MV-4-11 (cell line): ENCODE measurements at regions not wholly inside any gene's neighbourhood (a gene's known extent, or its start where the extent isn't known, plus 50 kb on each side); places are given as distances from the start of the nearest gene placed in this dataset.
"Not testable (repeated sequence)": the region's sequence is repeated elsewhere in the genome, so short reads cannot be mapped to it uniquely, and the experiment has no call there.

Experiments
- DNase-seq: peaks from one replicate; lab custom pipeline; 2025; lab: John Stamatoyannopoulos, UW

GRCh38 chr2:16068552-16068940, 128.2 kb downstream of the MYCN start:
- DNase-seq: no peak

- DNase-seq: no peak
Measured at GRCh38 chr2:16067866-16068551, 127.7 kb downstream of the MYCN start.

GRCh38 chr2:16067444-16067843, 127.1 kb downstream of the MYCN start:
- no peak for DNase-seq

- no peak for DNase-seq
Measured at GRCh38 chr2:16067037-16067406, 126.7 kb downstream of the MYCN start.

- DNase-seq: no peak
Measured at GRCh38 chr2:16066261-16067036, 126.1 kb downstream of the MYCN start.

- DNase-seq: not testable (repeated sequence)
Measured at GRCh38 chr2:16065272-16066069, 125.1 kb downstream of the MYCN start.

GRCh38 chr2:16064745-16065144, 124.4 kb downstream of the MYCN start:
- no peak for DNase-seq

- no peak for DNase-seq
Measured at GRCh38 chr2:16063955-16064633, 123.7 kb downstream of the MYCN start.

GRCh38 chr2:16063251-16063850, 123.0 kb downstream of the MYCN start:
- DNase-seq: no peak

- no peak for DNase-seq
Measured at GRCh38 chr2:16062471-16063250, 122.3 kb downstream of the MYCN start.

- no peak for DNase-seq
Measured at GRCh38 chr2:16061441-16062217, 121.3 kb downstream of the MYCN start.

- DNase-seq: no peak
Measured at GRCh38 chr2:16060936-16061338, 120.6 kb downstream of the MYCN start.

GRCh38 chr2:16060125-16060935, 120.0 kb downstream of the MYCN start:
- no peak for DNase-seq

- no peak for DNase-seq
Measured at GRCh38 chr2:16059393-16060016, 119.2 kb downstream of the MYCN start.

- no peak for DNase-seq
Measured at GRCh38 chr2:16058747-16059358, 118.5 kb downstream of the MYCN start.

GRCh38 chr2:16058256-16058655, 117.9 kb downstream of the MYCN start:
- DNase-seq: no peak

- no peak for DNase-seq
Measured at GRCh38 chr2:16057661-16058060, 117.3 kb downstream of the MYCN start.

- peak; percentile 95 for DNase-seq
Measured at GRCh38 chr2:16055848-16056580, 115.7 kb downstream of the MYCN start.
